ENCODE measurements at regions not wholly inside any gene's neighbourhood (a gene's known extent, or its start where the extent isn't known, plus 50 kb on each side); places are given as distances from the start of the nearest gene placed in this dataset.
A peak's percentile ranks its signal among the peaks of the same experiment; 100 is the strongest.

DNA sequence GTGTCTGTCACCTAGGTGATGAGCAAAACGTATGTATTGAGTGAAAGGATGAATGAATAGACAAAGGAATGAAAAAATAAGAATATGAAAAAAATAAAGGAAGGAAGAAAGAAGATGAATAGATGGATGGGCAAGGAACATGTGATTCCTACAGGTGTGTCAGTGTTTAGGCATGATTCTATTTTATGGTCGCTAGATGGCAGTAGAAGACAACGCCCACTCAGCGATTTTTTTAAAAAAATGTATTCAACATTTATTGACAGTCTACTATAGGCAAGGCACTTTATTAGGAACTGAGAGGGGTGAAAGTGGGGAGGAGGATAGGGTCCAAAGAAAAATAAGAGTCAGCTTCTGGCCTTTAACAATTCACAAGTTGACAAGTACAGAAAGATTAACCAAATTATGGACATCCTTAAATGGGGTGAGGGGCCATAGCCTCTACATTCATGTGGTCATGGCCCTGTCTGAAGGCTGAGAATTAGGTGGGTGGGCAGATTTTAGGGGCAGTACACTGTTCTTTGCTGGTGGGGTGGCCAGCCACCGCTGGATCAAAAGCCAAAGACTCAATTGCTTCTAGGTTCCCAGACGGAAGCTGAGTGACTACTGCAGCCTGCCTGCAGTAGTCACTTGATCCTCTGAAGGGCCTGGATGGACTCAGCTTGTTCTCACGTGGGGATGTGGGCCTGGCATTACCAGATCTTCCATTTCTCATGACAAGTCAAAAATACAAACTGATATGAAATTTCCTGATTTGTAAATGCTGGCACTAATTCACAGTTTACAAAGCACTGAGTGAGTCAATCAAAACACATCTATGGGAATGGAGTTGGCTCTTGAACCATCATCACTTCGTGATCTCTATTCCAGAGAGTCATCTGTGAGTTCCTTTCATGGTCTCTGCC, 83.9 kb downstream of the FASLG start:
- DNase-seq (peak in 2 of 3 donors; percentile 61 to 62), ATAC-seq (ENCODE audit: low read depth in 2 of 2) (peak; percentile 32 to 50)
- Histone ChIP-seq H3K27me3 (ENCODE audit: control insufficient read depth, insufficient read depth, low read length) (peaks cover 20% of the 10 kb centered on the region), H3K4me1 (ENCODE audit: control insufficient read depth, insufficient read depth, low read length, poor library complexity, severe bottlenecking) (peaks cover 25% of the 10 kb centered on the region), H3K27ac (ENCODE audit: insufficient read depth, low read length, poor library complexity, severe bottlenecking) (no peak overlapping the region), H3K4me3 (ENCODE audit: low read depth, low read length) (no peak overlapping the region), H3K36me3 (ENCODE audit: control insufficient read depth, insufficient read depth, low read length) (no peaks in the 10 kb centered on the region), H3K9me3 (ENCODE audit: control insufficient read depth in 2 of 2, low read length in 2 of 2) (peaks cover 0 to 2% of the 10 kb centered on the region in 2 experiments)
- H3K4me3 Mint-ChIP-seq: no peak overlapping the region
- peaks cover 26 to 36% (median 30%) of the 10 kb centered on the region in 4 donors for H3K4me1 Mint-ChIP-seq
- peaks cover 43% of the 10 kb centered on the region for H3K27me3 Mint-ChIP-seq
- H3K36me3 Mint-ChIP-seq: no peaks in the 10 kb centered on the region
- no peak overlapping the region for H3K27ac Mint-ChIP-seq
- H3K9me3 Mint-ChIP-seq: no peaks in the 10 kb centered on the region

DNA sequence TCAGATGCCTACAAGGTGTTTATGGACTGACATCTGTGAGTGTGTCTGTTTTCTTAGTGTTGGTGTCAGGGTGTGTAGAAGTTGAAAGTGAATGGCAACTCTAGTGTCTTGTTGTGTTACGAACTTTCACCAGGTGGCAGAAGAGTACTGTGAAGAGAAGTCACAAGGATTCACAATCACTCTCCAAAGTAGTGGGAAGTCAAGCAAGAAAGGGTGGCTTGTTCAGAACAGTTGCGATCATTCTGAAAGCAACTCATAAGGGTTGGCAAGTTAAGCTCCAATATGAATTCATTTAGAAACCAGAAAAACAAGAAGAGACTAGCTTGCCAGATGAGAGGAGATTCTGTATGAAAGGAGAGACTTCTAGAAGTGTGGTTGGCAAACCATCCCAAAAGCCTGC, 86.1 kb downstream of the FASLG start:
- no peaks in the 10 kb centered on the region for H3K9me3 Mint-ChIP-seq
- H3K27me3 Mint-ChIP-seq: peaks cover 32% of the 10 kb centered on the region
- peaks cover 25% of the 10 kb centered on the region for H3K4me1 ChIP-seq (ENCODE audit: control insufficient read depth, insufficient read depth, low read length, poor library complexity, severe bottlenecking)
- peaks cover 0 to 2% of the 10 kb centered on the region in 2 experiments for H3K9me3 ChIP-seq (ENCODE audit: control insufficient read depth in 2 of 2, low read length in 2 of 2)
- H3K36me3 Mint-ChIP-seq: no peaks in the 10 kb centered on the region
- peaks cover 26 to 36% (median 30%) of the 10 kb centered on the region in 4 donors for H3K4me1 Mint-ChIP-seq
- H3K27ac ChIP-seq (ENCODE audit: insufficient read depth, low read length, poor library complexity, severe bottlenecking): no peak overlapping the region
- H3K4me3 ChIP-seq (ENCODE audit: low read depth, low read length): no peak overlapping the region
- H3K27ac Mint-ChIP-seq: peak overlapping the region in 1 of 3 donors; percentile 84
- ATAC-seq (ENCODE audit: low read depth in 2 of 2) (peak; percentile 38 to 64), DNase-seq (peak; percentile 16 to 81 (median 61))
- H3K4me3 Mint-ChIP-seq: peak overlapping the region in 1 of 4 donors; percentile 4
- H3K27me3 ChIP-seq (ENCODE audit: control insufficient read depth, insufficient read depth, low read length): peaks cover 10% of the 10 kb centered on the region
- H3K36me3 ChIP-seq (ENCODE audit: control insufficient read depth, insufficient read depth, low read length): no peaks in the 10 kb centered on the region

DNA sequence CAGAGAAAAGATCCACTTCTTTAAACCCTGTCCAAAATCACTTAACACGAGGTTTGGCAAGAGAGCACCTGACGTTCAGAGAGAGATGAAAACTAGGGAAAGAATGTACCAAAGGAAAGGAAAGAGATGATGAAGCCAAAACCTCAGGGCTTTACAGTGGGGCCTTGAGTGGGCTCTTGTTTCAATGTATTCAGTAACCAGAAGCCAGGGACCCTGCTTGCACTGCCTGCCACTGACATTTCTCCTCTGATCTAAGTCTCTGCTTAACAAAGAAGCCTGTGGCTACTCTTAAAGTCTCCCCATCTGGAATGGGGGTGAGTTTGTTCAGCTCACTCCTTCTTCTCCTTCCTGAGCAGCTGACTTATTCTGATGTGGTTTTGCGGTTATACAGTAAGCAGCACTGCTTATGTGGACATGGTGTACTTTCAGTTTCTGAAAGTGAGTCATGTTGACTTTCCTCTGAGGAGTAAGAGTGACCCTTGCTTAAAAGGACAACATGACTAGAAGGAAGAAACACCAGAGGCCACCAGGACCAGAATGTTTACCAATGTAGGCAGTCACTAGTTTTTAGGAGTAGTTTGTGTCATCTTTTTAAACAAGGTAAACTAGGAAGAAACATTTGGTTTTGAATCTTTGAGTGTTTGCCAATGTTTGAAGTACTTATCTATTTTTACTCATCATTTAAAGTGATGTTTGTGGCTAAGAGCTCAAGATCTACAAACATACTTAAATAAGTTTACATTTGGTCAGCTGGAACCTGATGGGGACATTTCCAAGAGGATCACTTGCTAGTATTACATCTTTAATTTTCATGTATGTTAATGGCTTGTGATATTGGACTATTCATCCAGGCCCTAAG, 87.4 kb downstream of the FASLG start:
- peaks cover 0 to under 1% of the 10 kb centered on the region in 2 experiments for H3K9me3 ChIP-seq (ENCODE audit: control insufficient read depth in 2 of 2, low read length in 2 of 2)
- peak overlapping the region; percentile 8 to 67 (median 52) for H3K4me3 Mint-ChIP-seq
- peak overlapping the region; percentile 62 for H3K4me3 ChIP-seq (ENCODE audit: low read depth, low read length)
- peaks cover 8% of the 10 kb centered on the region for H3K27me3 ChIP-seq (ENCODE audit: control insufficient read depth, insufficient read depth, low read length)
- peak overlapping the region; percentile 57 to 84 (median 71) for H3K27ac Mint-ChIP-seq
- no peak overlapping the region for H3K27ac ChIP-seq (ENCODE audit: insufficient read depth, low read length, poor library complexity, severe bottlenecking)
- no peaks in the 10 kb centered on the region for H3K36me3 Mint-ChIP-seq
- H3K4me1 Mint-ChIP-seq: peaks cover 26 to 36% (median 30%) of the 10 kb centered on the region in 4 donors
- DNase-seq (peak; percentile 8 to 76 (median 60)), ATAC-seq (ENCODE audit: low read depth in 2 of 2) (peak; percentile 77 to 78)
- no peaks in the 10 kb centered on the region for H3K9me3 Mint-ChIP-seq
- peaks cover 19% of the 10 kb centered on the region for H3K27me3 Mint-ChIP-seq
- no peaks in the 10 kb centered on the region for H3K36me3 ChIP-seq (ENCODE audit: control insufficient read depth, insufficient read depth, low read length)
- peaks cover 25% of the 10 kb centered on the region for H3K4me1 ChIP-seq (ENCODE audit: control insufficient read depth, insufficient read depth, low read length, poor library complexity, severe bottlenecking)

DNA sequence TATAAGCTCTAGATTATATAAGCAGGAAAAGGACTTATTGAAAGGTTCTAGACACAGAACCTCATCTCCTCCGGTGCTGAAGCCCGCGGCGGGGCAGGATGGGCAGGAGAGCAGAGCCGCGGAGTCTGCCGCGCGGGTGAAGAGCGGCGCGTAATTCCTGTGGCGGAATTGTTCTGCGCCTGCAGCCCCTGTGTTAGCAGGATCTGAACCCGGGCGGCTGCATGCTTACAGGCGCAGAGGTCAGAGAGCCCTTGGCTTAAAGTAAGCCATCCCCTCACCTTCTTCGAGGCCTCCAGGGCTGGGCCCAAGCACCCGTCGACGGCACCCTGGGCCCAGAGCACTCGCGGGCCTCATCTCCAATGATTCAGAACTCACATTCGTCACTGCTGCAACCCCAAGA, 89.3 kb downstream of the FASLG start:
- no peak overlapping the region for H3K27ac ChIP-seq (ENCODE audit: insufficient read depth, low read length, poor library complexity, severe bottlenecking)
- Mint-ChIP-seq H3K4me1 (peaks cover 21 to 32% (median 26%) of the 10 kb centered on the region in 4 donors), H3K27me3 (peaks cover 10% of the 10 kb centered on the region), H3K36me3 (no peaks in the 10 kb centered on the region), H3K4me3 (no peak overlapping the region), H3K9me3 (no peaks in the 10 kb centered on the region), H3K27ac (peak overlapping the region in 1 of 3 donors; percentile 35)
- H3K4me3 ChIP-seq (ENCODE audit: low read depth, low read length): no peak overlapping the region
- no peak for DNase-seq
- no peak for ATAC-seq (ENCODE audit: low read depth in 2 of 2)
- peaks cover 3% of the 10 kb centered on the region for H3K27me3 ChIP-seq (ENCODE audit: control insufficient read depth, insufficient read depth, low read length)
- peaks cover 25% of the 10 kb centered on the region for H3K4me1 ChIP-seq (ENCODE audit: control insufficient read depth, insufficient read depth, low read length, poor library complexity, severe bottlenecking)
- no peaks in the 10 kb centered on the region for H3K36me3 ChIP-seq (ENCODE audit: control insufficient read depth, insufficient read depth, low read length)
- H3K9me3 ChIP-seq (ENCODE audit: control insufficient read depth in 2 of 2, low read length in 2 of 2): no peaks in the 10 kb centered on the region

DNA sequence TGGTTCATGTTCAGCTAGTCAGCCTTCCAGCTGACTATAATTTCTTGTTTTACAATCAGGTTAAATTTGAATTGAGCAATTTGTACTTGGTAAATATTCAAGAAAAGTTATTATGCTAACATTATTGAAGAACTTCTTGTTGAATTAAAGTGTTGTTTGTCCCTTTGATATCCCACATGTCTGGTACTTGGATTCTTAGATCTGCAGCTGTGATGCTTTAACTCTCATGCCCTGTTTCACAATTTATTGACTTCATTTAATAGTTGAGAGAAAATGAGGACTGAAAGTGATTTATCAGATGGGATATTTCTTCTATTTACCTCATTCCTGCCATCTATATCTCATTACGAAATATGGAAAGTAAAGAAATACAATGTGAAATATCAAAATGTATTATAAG, 92.8 kb downstream of the FASLG start:
- H3K4me1 ChIP-seq (ENCODE audit: control insufficient read depth, insufficient read depth, low read length, poor library complexity, severe bottlenecking): peaks cover 7% of the 10 kb centered on the region
- no peaks in the 10 kb centered on the region for H3K27me3 ChIP-seq (ENCODE audit: control insufficient read depth, insufficient read depth, low read length)
- H3K9me3 ChIP-seq (ENCODE audit: control insufficient read depth in 2 of 2, low read length in 2 of 2): no peaks in the 10 kb centered on the region
- Mint-ChIP-seq H3K4me1 (peaks cover 6 to 13% (median 9%) of the 10 kb centered on the region in 4 donors), H3K9me3 (no peaks in the 10 kb centered on the region), H3K27me3 (peaks cover 14% of the 10 kb centered on the region), H3K4me3 (peak overlapping the region in 1 of 4 donors; percentile 74), H3K36me3 (no peaks in the 10 kb centered on the region), H3K27ac (no peak overlapping the region)
- H3K36me3 ChIP-seq (ENCODE audit: control insufficient read depth, insufficient read depth, low read length): no peaks in the 10 kb centered on the region
- no peak overlapping the region for H3K27ac ChIP-seq (ENCODE audit: insufficient read depth, low read length, poor library complexity, severe bottlenecking)
- DNase-seq (no peak), ATAC-seq (ENCODE audit: low read depth in 2 of 2) (no peak)
- H3K4me3 ChIP-seq (ENCODE audit: low read depth, low read length): no peak overlapping the region

DNA sequence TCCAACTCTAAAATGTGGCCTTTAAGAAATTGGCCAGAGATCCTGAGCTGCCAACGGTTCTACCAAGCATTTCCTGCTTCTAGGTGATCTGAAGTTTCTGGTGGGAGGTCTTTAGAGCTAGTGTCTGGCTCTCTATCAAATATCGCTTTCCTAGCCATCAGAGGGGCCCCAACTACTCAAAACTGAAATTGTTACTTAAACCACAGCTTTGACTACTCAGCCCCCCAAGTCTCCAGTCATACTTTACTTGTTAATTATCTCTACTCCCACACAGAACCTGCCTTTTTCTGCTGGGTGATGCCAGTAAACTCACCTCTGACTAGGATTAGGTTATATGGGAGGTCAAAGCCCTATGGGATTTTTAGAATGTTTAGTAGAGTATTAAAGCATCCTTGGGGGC, 95.1 kb downstream of the FASLG start:
- H3K36me3 Mint-ChIP-seq: no peaks in the 10 kb centered on the region
- Histone ChIP-seq H3K4me3 (ENCODE audit: low read depth, low read length) (no peak overlapping the region), H3K27ac (ENCODE audit: insufficient read depth, low read length, poor library complexity, severe bottlenecking) (no peak overlapping the region), H3K27me3 (ENCODE audit: control insufficient read depth, insufficient read depth, low read length) (no peaks in the 10 kb centered on the region), H3K36me3 (ENCODE audit: control insufficient read depth, insufficient read depth, low read length) (no peaks in the 10 kb centered on the region), H3K4me1 (ENCODE audit: control insufficient read depth, insufficient read depth, low read length, poor library complexity, severe bottlenecking) (no peaks in the 10 kb centered on the region), H3K9me3 (ENCODE audit: control insufficient read depth in 2 of 2, low read length in 2 of 2) (no peaks in the 10 kb centered on the region)
- H3K4me1 Mint-ChIP-seq: peaks cover 0 to 5% (median 1%) of the 10 kb centered on the region in 4 donors
- H3K27me3 Mint-ChIP-seq: peaks cover 15% of the 10 kb centered on the region
- H3K27ac Mint-ChIP-seq: no peak overlapping the region
- ATAC-seq (ENCODE audit: low read depth in 2 of 2) (no peak), DNase-seq (no peak)
- H3K9me3 Mint-ChIP-seq: peaks cover 0 to 1% (median 0%) of the 10 kb centered on the region in 7 donors
- no peak overlapping the region for H3K4me3 Mint-ChIP-seq

DNA sequence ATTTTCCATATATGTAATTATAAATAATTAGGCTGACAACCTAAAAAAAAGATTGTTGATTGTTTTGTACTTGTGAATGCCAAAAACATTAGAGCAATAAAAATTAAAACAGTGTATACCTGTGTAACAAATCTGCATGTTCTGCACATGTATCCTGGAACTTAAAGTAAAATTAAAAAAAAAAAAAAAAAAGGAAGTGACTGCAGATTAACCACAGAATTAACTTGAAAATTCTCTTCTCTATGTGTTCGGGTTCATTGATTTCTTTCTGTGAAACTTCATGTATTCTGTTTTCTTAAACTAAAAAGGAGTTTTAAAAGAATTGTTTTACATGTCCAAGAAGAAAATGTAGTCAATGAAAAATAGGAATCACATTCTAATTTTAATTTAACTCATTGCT, 95.7 kb downstream of the FASLG start:
- H3K4me3 Mint-ChIP-seq: no peak overlapping the region
- peaks cover 0 to 5% (median 0%) of the 10 kb centered on the region in 7 donors for H3K9me3 Mint-ChIP-seq
- H3K4me1 Mint-ChIP-seq: peaks cover 0 to 5% (median 1%) of the 10 kb centered on the region in 4 donors

More for the DNA sequence above, 95.7 kb downstream of the FASLG start:
- DNase-seq (no peak), ATAC-seq (ENCODE audit: low read depth in 2 of 2) (no peak)
- H3K36me3 Mint-ChIP-seq: no peaks in the 10 kb centered on the region
- H3K4me1 ChIP-seq (ENCODE audit: control insufficient read depth, insufficient read depth, low read length, poor library complexity, severe bottlenecking): no peaks in the 10 kb centered on the region
- H3K4me3 ChIP-seq (ENCODE audit: low read depth, low read length): no peak overlapping the region
- H3K27me3 ChIP-seq (ENCODE audit: control insufficient read depth, insufficient read depth, low read length): peaks cover 3% of the 10 kb centered on the region
- H3K9me3 ChIP-seq (ENCODE audit: control insufficient read depth in 2 of 2, low read length in 2 of 2): no peaks in the 10 kb centered on the region
- H3K27ac Mint-ChIP-seq: no peak overlapping the region
- no peak overlapping the region for H3K27ac ChIP-seq (ENCODE audit: insufficient read depth, low read length, poor library complexity, severe bottlenecking)
- H3K36me3 ChIP-seq (ENCODE audit: control insufficient read depth, insufficient read depth, low read length): no peaks in the 10 kb centered on the region
- H3K27me3 Mint-ChIP-seq: peaks cover 15% of the 10 kb centered on the region
